ENCODE measurements at regions not wholly inside any gene's neighbourhood (a gene's known extent, or its start where the extent isn't known, plus 50 kb on each side); places are given as distances from the start of the nearest gene placed in this dataset.

GRCh38 chr7:17109020-17109419, 189.4 kb upstream of the AHR start:
- Histone ChIP-seq H3K4me1 (replicated peaks in 1 of 4; ENCODE audit: control insufficient read depth in 3 of 4, insufficient read depth in 4 of 4, low read length in 3 of 4) (peaks cover 0 to 3% (median 0%) of the 10 kb centered on the region in 4 experiments; a peak in 1 of 7 replicates), H2BK120ac (replicated peaks; ENCODE audit: low read depth, low read length) (no peak overlapping the region), H3K14ac (ENCODE audit: insufficient read length) (no peak overlapping the region), H2BK12ac (ENCODE audit: low read depth, low read length) (no peak overlapping the region), H4K8ac (ENCODE audit: extremely low read depth, insufficient read depth, low read length) (no peak overlapping the region), H2AK5ac (ENCODE audit: low read depth, low read length) (no peak overlapping the region), H4K5ac (ENCODE audit: insufficient read length, low read depth, low read length) (no peak overlapping the region), H3K9me3 (ENCODE audit: insufficient read depth in 2 of 2, low read depth in 1 of 2, low read length in 1 of 2) (no peaks in the 10 kb centered on the region), H3K36me3 (ENCODE audit: control insufficient read depth in 2 of 4, insufficient read depth in 4 of 4, low read length in 3 of 4) (no peaks in the 10 kb centered on the region), H2BK20ac (ENCODE audit: low read length) (no peak overlapping the region), H3K4me3 (ENCODE audit: extremely low read depth in 1 of 4, insufficient read depth in 2 of 4, low read depth in 3 of 4, low read length in 4 of 4) (no peak overlapping the region), H4K20me1 (replicated peaks in 1 of 2; ENCODE audit: control insufficient read depth in 1 of 2, insufficient read depth in 2 of 2, low read length in 2 of 2) (no peaks in the 10 kb centered on the region), H3K23ac (ENCODE audit: insufficient read length) (no peak overlapping the region), H2BK5ac (ENCODE audit: low read depth, low read length) (no peak overlapping the region), H4K91ac (replicated peaks; ENCODE audit: insufficient read length, low read length) (no peak overlapping the region), H3K18ac (ENCODE audit: extremely low read depth, low read length) (no peak overlapping the region), H3K9ac (replicated peaks in 1 of 4; ENCODE audit: extremely low read depth in 1 of 4, low read depth in 3 of 4, low read length in 3 of 4) (no peak overlapping the region), H3K27me3 (replicated peaks in 1 of 4; ENCODE audit: control insufficient read depth in 3 of 4, extremely low read depth in 1 of 4, insufficient read depth in 3 of 4, low read length in 3 of 4) (no peaks in the 10 kb centered on the region), H3K4me2 (ENCODE audit: insufficient read depth in 1 of 2, low read depth in 2 of 2, low read length in 2 of 2) (no peak overlapping the region), H3K79me1 (ENCODE audit: low read depth, low read length) (no peaks in the 10 kb centered on the region), H2BK15ac (ENCODE audit: low read length) (no peak overlapping the region), H2AFZ (ENCODE audit: low read length) (no peak overlapping the region), H3K4ac (replicated peaks; ENCODE audit: insufficient read length, low read depth, low read length) (no peak overlapping the region), H3K56ac (replicated peaks; ENCODE audit: insufficient read length, low read depth, low read length) (no peak overlapping the region), H3K27ac (ENCODE audit: low read depth, low read length) (no peak overlapping the region), H3K79me2 (ENCODE audit: control insufficient read depth in 1 of 2, insufficient read depth in 2 of 2, low read length in 2 of 2) (no peaks in the 10 kb centered on the region), H3K23me2 (ENCODE audit: low read depth, low read length) (no peaks in the 10 kb centered on the region)
- FAIRE-seq (no peak), DNase-seq (ENCODE audit: low read depth in 1 of 2, low spot score in 2 of 2) (no peak)
- POLR2A ChIA-PET (ENCODE audit: partially characterized antibody), result no interaction called here
- CTCF ChIA-PET (ENCODE audit: partially characterized antibody), result no interaction called here
- WGBS, 2 experiments (ENCODE audit: extremely low coverage in 1 of 2, insufficient coverage in 1 of 2, insufficient read length in 1 of 2, insufficient replicate concordance in 2 of 2, low coverage in 1 of 2, low lambda C conversion rate in 2 of 2, missing lambda C conversion rate in 1 of 2), result 80% methylated on average over 2 of the region's 2 CpGs; no CpG with 5 or more reads in 1 of the 2 experiments
- TF ChIP-seq TAF1 (IDR thresholded peaks at IDR 0.05; ENCODE audit: low read depth, low read length), result no peak
- TF ChIP-seq KDM4A (IDR thresholded peaks at IDR 0.05; ENCODE audit: low read depth, low read length, severe bottlenecking), result no peak
- TF ChIP-seq HDAC6 (IDR thresholded peaks at IDR 0.05; ENCODE audit: low read depth, low read length), result no peak
- no peak for TF ChIP-seq RNF2 (IDR thresholded peaks at IDR 0.05; ENCODE audit: borderline replicate concordance, low read depth, low read length, missing control alignments, poor library complexity, severe bottlenecking)
- no peak for TF ChIP-seq HDAC2 (IDR thresholded peaks at IDR 0.05; ENCODE audit: borderline replicate concordance in 1 of 2, low read depth in 2 of 2, low read length in 2 of 2)
- no peak for TF ChIP-seq FOSL1 (IDR thresholded peaks at IDR 0.05; ENCODE audit: insufficient read depth, low read depth, low read length)
- TF ChIP-seq CHD1 (IDR thresholded peaks at IDR 0.05; ENCODE audit: low read depth, low read length), result no peak
- TF ChIP-seq CBX5 (IDR thresholded peaks at IDR 0.05; ENCODE audit: low read depth, low read length), result no peak
- no peak for TF ChIP-seq EZH2 (IDR thresholded peaks at IDR 0.05; ENCODE audit: low read depth, low read length, severe bottlenecking)
- TF ChIP-seq RAD21 (IDR thresholded peaks at IDR 0.05 in 1 of 2, conservative IDR thresholded peaks at IDR 0.05 in 1 of 2; ENCODE audit: low read depth in 2 of 2, low read length in 2 of 2), result no peak
- no peak for TF ChIP-seq SP4 (IDR thresholded peaks at IDR 0.05; ENCODE audit: low read length)
- TF ChIP-seq, protein P1, sequence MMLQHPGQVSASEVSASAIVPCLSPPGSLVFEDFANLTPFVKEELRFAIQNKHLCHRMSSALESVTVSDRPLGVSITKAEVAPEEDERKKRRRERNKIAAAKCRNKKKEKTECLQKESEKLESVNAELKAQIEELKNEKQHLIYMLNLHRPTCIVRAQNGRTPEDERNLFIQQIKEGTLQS (IDR thresholded peaks at IDR 0.05; ENCODE audit: insufficient read depth, low read depth, low read length), result no peak
- no peak for TF ChIP-seq SP1 (IDR thresholded peaks at IDR 0.05; ENCODE audit: low read depth, low read length)
- no peak for TF ChIP-seq JUN (IDR thresholded peaks at IDR 0.05; ENCODE audit: low read depth, low read length)
